ACC112 (cell line): ENCODE measurements at regions not wholly inside any gene's neighbourhood (a gene's known extent, or its start where the extent isn't known, plus 50 kb on each side); places are given as distances from the start of the nearest gene placed in this dataset.
"Not testable (repeated sequence)": the region's sequence is repeated elsewhere in the genome, so short reads cannot be mapped to it uniquely, and the experiment has no call there.

Experiments
- H2AFZ ChIP-seq: fragments of 200-600 bp; sonication (generic); one replicate; pipeline ENCODE4 v1.6.0; 2017; ENCODE audit warnings: antibody characterized with exemption, low read length; ENCODE audit not compliant: unreplicated experiment
- H3K27ac ChIP-seq: fragments of 200-600 bp; sonication (generic); 2 replicates; pipeline ENCODE4 v1.5.1; 2014; ENCODE audit warnings: low read depth, mild to moderate bottlenecking, antibody characterized with exemption, low read length, moderate library complexity
- H3K27me3 ChIP-seq: fragments of 200-600 bp; sonication (generic); 2 replicates; pipeline ENCODE4 v1.6.1; 2014; ENCODE audit warnings: mild to moderate bottlenecking, antibody characterized with exemption, low read length, moderate library complexity, mixed read lengths; ENCODE audit not compliant: insufficient read depth
- H3K36me3 ChIP-seq: fragments of 200-600 bp; sonication (generic); 2 replicates; pipeline ENCODE4 v1.6.1; 2016; ENCODE audit warnings: mild to moderate bottlenecking, antibody characterized with exemption, low read length, moderate library complexity, mixed read lengths; ENCODE audit not compliant: insufficient read depth
- H3K4me1 ChIP-seq: fragments of 200-600 bp; sonication (generic); one replicate; pipeline ENCODE4 v1.6.1; 2016; ENCODE audit warnings: low read length, mixed read lengths; ENCODE audit not compliant: insufficient read depth, unreplicated experiment, control insufficient read depth
- H3K4me3 ChIP-seq: fragments of 200-600 bp; sonication (generic); 2 replicates; pipeline ENCODE4 v1.5.1; 2014; ENCODE audit warnings: mild to moderate bottlenecking, low read depth, low read length
- H3K79me2 ChIP-seq: fragments of 200-600 bp; sonication (generic); one replicate; pipeline ENCODE4 v1.6.0; 2016; ENCODE audit warnings: low read length; ENCODE audit not compliant: control insufficient read depth, unreplicated experiment, insufficient read depth

DNA sequence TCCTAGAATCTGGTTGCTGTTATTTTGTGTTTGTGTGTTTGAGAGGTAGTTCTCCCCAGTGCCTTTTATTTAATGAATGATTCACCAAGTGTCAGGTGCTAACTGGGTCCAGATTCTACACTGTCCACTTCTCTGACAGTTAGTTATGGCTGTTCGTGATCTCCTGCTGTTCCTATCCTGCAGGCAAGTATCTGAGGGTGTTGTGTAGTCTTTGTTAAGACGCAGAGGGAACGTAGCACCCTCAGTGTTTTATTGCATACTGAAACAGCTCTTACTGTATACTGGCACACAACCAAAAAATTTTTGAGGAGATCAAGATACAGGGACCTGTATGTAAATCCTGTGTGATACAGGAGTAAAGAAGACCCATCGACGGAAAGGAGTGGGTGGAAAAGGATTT lies 1271.3 kb downstream of the ROBO1 start:
- no peaks in the 10 kb centered on the region for H3K36me3 ChIP-seq
- H3K4me1 ChIP-seq, result no peaks in the 10 kb centered on the region
- H3K79me2 ChIP-seq, result no peaks in the 10 kb centered on the region
- H3K27ac ChIP-seq, result no peak overlapping the region
- no peak overlapping the region for H3K4me3 ChIP-seq
- H2AFZ ChIP-seq, result no peak overlapping the region
- H3K27me3 ChIP-seq, result 0 out of 2 replicates have a peak, but pooled peaks cover 10% of the 10 kb centered on the region

DNA sequence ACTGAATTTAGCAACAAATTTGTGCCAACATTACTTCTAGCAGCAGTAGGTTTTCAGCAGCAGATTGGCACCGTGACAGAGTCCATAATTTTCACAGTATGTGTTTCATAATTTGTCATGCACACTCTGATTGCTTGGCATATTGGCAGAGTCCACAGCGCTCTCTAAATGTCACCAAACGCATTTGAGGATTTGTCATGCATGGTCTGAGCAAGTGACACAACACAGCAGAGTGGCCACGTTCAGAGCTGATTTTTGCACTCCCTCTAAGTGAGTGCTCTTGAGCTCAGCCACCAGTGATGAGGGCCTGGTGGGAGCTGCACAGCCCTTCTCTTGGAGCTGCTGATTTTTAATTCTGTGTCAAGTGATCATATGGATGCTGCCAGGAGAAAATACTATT lies 1270.8 kb downstream of the ROBO1 start:
- H3K27me3 ChIP-seq, result 0 out of 2 replicates have a peak, but pooled peaks cover 10% of the 10 kb centered on the region
- H3K4me1 ChIP-seq, result no peaks in the 10 kb centered on the region
- H3K27ac ChIP-seq, result no peak overlapping the region
- H2AFZ ChIP-seq, result no peak overlapping the region
- no peaks in the 10 kb centered on the region for H3K36me3 ChIP-seq
- H3K4me3 ChIP-seq, result no peak overlapping the region
- H3K79me2 ChIP-seq, result no peaks in the 10 kb centered on the region

DNA sequence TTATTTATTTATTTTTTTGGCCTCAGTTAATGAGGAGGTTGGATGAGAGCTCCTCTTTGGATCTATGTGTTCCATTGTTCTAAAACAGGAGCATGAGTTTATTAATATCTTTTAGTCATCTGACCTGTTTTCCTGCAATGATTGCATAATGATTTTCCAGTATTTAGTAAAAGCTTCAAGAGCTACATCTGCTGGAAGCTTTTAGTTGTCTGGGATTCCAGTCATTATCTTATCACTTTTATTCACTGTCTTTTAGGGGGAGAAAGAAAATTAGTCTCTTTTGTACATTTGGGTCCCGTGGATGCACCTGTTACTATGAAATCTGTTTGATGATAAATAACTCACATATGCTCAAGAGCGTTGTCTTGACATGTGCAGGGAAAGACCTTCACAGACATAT lies 1270.0 kb downstream of the ROBO1 start:
- H3K27ac ChIP-seq, result no peak overlapping the region
- H3K36me3 ChIP-seq, result no peaks in the 10 kb centered on the region

DNA sequence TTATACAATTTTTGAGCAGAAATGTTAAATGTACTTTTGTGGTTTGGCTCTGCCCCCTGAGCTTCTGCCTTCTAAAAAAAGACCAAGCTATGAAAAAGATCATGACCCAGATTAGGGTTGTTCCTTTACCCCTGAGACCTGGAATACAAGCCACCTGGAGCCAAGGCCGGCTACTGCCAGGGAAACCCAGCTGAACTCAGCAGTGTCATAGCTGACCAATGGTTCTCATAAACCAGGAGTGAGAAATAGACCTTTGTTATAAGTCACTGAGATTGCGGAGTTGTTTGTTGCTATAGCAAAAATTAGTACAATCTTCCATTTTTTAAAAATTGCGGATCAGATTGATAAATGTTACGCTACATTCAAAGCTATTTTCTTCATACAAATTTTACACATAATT lies 1261.7 kb downstream of the ROBO1 start:
- Histone ChIP-seq H3K4me3 (no peak overlapping the region), H3K27me3 (no peaks in the 10 kb centered on the region)

More for the DNA sequence above, 1270.0 kb downstream of the ROBO1 start:
- H3K27me3 ChIP-seq, result 0 out of 2 replicates have a peak, but pooled peaks cover 10% of the 10 kb centered on the region
- H3K4me1 ChIP-seq, result no peaks in the 10 kb centered on the region
- no peak overlapping the region for H2AFZ ChIP-seq
- H3K79me2 ChIP-seq, result no peaks in the 10 kb centered on the region
- H3K4me3 ChIP-seq, result no peak overlapping the region

DNA sequence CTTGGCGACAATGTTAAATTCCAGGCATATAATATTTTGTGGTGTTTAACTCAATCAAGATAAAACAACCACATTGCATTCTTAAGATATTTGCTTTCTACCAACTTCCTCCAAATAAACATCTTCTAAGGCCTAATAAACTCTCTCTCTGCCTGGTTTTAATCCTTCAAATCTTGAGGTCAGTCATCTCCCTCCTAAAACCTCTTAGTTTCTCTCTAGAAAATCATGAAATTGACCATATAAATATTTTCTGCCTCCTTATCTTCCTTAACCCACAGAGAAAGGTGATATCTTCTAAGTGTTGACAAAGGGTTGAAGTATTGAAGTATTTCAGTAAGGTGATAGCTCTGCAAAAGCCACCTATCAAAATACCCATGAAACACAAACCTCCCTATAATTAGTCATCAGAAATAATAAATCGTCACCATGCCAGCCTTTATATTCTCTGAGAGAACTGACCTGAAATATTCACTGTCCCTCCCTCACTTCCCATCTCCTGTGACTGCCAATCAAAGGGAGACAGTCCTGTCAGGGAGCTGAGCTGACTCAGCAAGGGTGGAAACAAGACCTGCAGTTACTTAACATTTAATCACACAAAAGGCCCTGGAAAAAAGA lies 1261.1 kb downstream of the ROBO1 start:
- no peaks in the 10 kb centered on the region for H3K79me2 ChIP-seq
- H2AFZ ChIP-seq, result no peak overlapping the region
- no peak overlapping the region for H3K4me3 ChIP-seq
- H3K4me1 ChIP-seq, result no peaks in the 10 kb centered on the region
- no peaks in the 10 kb centered on the region for H3K27me3 ChIP-seq
- H3K27ac ChIP-seq, result no peak overlapping the region
- no peaks in the 10 kb centered on the region for H3K36me3 ChIP-seq

More for the DNA sequence above, 1261.7 kb downstream of the ROBO1 start:
- Histone ChIP-seq H3K36me3 (no peaks in the 10 kb centered on the region), H2AFZ (no peak overlapping the region), H3K4me1 (no peaks in the 10 kb centered on the region), H3K79me2 (no peaks in the 10 kb centered on the region), H3K27ac (no peak overlapping the region)

DNA sequence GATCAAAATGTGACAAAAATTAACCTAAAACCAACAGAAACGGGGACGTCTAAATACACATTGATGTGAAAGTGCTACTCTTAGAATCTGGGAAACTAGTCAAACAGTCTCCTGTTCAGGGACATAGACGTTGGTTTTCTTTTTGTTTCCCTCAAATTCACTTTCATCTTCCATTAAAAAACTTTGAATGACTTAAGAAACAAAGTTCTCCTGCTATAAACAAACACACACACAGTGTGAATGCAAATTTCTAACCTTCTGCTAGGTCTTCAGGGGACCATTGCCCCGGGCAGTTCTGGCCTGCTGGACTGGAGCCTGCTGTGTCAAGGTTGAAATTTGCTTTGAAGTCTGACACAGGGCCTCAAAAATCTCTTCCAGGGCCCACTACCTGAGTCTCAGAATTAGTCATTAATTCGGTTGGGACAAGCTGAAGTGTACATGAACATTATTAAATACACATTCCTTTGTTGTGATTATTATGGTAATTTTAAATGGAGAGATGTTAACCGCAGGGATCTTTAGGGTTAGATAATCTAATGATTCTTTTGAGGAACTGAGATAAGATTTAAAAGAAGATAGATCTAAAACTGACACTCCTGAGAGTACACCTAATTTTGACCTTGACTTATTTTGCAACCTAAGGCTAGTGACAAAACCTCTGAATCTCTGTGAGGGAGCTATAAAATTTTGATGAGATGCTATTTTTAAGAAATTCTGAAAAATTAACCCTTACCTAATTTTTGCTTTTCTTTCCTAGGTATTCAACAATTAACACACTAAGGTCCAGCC lies 1260.4 kb downstream of the ROBO1 start:
- no peaks in the 10 kb centered on the region for H3K27me3 ChIP-seq
- H3K79me2 ChIP-seq, result no peaks in the 10 kb centered on the region
- H3K36me3 ChIP-seq, result no peaks in the 10 kb centered on the region
- H3K4me3 ChIP-seq, result no peak overlapping the region
- H3K27ac ChIP-seq, result no peak overlapping the region
- H2AFZ ChIP-seq, result no peak overlapping the region
- H3K4me1 ChIP-seq, result no peaks in the 10 kb centered on the region

DNA sequence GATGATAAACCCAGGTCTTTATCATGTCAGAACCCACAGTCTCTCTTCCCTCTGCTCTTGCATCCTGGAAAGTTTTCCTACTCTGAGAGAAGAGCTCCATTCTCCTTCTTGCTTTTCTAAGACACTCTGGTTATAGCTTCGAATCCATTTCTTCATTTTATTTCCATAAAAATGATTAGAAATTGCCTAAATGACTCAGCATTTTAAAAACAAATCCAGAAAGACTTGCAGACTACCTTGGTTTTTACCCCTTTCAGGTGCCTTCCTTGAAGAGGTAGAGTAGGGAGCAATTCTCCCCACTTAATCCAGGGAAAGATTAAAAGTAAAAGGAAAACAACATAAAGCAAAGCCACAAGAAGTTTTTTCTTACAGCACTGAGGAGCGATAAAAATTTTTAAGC lies 1256.0 kb downstream of the ROBO1 start:
- no peak overlapping the region for H3K27ac ChIP-seq
- no peaks in the 10 kb centered on the region for H3K4me1 ChIP-seq
- no peaks in the 10 kb centered on the region for H3K79me2 ChIP-seq
- H3K4me3 ChIP-seq, result no peak overlapping the region
- no peaks in the 10 kb centered on the region for H3K36me3 ChIP-seq
- no peaks in the 10 kb centered on the region for H3K27me3 ChIP-seq
- H2AFZ ChIP-seq, result no peak overlapping the region

DNA sequence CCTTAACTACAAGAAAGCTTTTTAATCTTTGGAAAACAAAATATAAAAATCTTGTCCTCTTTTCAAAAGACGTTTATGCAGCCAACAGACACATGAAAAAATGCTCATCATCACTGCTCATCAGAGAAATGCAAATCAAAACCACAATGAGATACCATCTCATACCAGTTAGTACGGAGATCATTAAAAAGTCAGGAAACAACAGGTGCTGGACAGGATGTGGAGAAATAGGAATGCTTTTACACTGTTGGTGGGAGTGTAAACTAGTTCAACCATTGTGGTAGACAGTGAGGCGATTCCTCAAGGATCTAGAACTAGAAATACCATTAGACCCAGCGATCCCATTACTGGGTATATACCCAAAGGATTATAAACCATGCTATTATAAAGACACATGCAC lies 1255.0 kb downstream of the ROBO1 start:
- H3K36me3 ChIP-seq, H3K4me1 ChIP-seq, H3K79me2 ChIP-seq, H3K27ac ChIP-seq, H3K4me3 ChIP-seq, H3K27me3 ChIP-seq, H2AFZ ChIP-seq: not testable (repeated sequence)

DNA sequence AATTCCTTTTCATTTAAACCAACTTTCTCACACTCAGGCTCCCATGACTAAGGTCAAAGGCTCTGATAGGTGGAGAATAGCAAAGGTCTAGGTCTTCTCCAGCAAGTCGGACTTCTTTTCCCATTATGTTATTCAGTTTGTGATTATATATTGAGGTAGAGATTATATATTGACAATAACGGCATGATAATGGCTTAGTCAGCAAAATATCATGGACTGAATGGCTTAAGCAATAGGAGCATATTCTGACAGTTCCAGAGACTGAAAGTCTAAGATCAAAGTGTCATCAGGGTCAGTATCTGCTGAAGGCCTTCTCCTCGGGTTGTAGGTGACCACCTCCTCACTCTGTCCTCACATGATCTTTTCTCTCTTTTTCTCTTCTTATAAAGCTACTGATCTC lies 1251.4 kb downstream of the ROBO1 start:
- Histone ChIP-seq H3K36me3 (no peaks in the 10 kb centered on the region), H3K27ac (no peak overlapping the region), H3K4me3 (no peak overlapping the region), H2AFZ (no peak overlapping the region), H3K27me3 (peaks cover 5% of the 10 kb centered on the region; the same call in 1 of the 2 replicates), H3K4me1 (no peaks in the 10 kb centered on the region), H3K79me2 (no peaks in the 10 kb centered on the region)

DNA sequence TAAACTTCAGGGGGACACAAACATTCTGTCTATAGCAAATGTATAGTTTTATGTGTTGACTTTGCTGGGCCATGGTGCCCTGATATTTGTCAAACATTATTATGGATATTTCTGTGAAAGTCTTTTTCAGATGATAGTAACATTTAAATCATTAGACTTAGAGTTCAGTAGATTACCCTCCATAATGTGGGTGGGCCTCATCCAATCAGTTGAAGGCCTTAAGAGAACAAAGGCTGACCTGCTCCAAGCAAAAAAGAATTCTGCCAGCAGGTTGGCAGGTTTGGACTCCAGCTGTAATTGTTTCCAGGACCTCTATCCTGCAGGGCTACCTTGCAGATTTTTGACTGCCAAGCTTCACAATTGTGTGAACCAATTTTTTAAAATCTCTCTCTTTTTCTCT lies 1250.9 kb downstream of the ROBO1 start:
- no peaks in the 10 kb centered on the region for H3K79me2 ChIP-seq
- no peak overlapping the region for H3K4me3 ChIP-seq
- H2AFZ ChIP-seq, result no peak overlapping the region
- no peaks in the 10 kb centered on the region for H3K36me3 ChIP-seq
- H3K4me1 ChIP-seq, result no peaks in the 10 kb centered on the region
- peaks cover 5% of the 10 kb centered on the region; the same call in 1 of the 2 replicates for H3K27me3 ChIP-seq
- no peak overlapping the region for H3K27ac ChIP-seq

DNA sequence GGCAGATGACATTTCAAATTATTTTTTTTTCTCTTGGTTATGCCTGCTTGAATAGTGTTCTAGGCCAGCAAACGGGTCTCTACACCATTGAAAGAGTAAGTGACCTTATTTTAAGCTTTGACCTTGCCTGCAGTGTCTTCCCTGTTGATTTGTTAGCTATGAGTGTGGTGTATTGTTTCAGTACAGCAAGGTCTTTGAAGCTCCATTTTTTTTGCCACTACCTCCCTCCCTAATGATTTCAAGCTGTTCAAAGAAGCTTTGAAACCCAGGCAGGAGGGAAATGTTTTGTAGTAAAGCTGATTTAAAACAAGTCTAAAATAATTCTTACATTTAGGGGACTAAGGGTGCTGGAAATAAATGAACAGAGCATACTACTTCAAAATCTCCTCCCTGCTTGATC lies 1249.8 kb downstream of the ROBO1 start:
- Histone ChIP-seq H3K36me3 (no peaks in the 10 kb centered on the region), H3K4me3 (no peak overlapping the region), H3K27ac (no peak overlapping the region), H2AFZ (no peak overlapping the region), H3K79me2 (no peaks in the 10 kb centered on the region), H3K4me1 (no peaks in the 10 kb centered on the region), H3K27me3 (peaks cover 5% of the 10 kb centered on the region; the same call in 1 of the 2 replicates)
